Keratinocyte (primary cell): ENCODE measurements at regions not wholly inside any gene's neighbourhood (a gene's known extent, or its start where the extent isn't known, plus 50 kb on each side); places are given as distances from the start of the nearest gene placed in this dataset.

Source experiments
- DNase-seq: peaks from one replicate; pipeline ENCODE4 v3.0.0-alpha.2; 2011; ENCODE audit warnings: low read depth, missing footprints, low spot score
- FAIRE-seq: peaks from 2 replicates; lab custom pipeline; 2011; peaks lifted over from hg19 to GRCh38; lab: Jason Lieb, UNC
- H2AFZ ChIP-seq: 2 replicates; pipeline ENCODE4 v1.6.0; 2012; ENCODE audit warnings: low read length, control low read depth, inconsistent platforms; ENCODE audit not compliant: control insufficient read depth
- H3K27ac ChIP-seq: 2 replicates; pipeline ENCODE4 v1.5.1; 2011; ENCODE audit warnings: low read length; ENCODE audit not compliant: control insufficient read depth, insufficient read depth
- H3K27me3 ChIP-seq: 3 replicates; pipeline ENCODE4 v1.6.0; 2011; ENCODE audit warnings: low read length; ENCODE audit not compliant: control insufficient read depth, insufficient read depth; ENCODE audit errors: extremely low read depth
- H3K36me3 ChIP-seq, 2 experiments: 2 replicates in 1 of 2; 3 replicates in 1 of 2; pipeline ENCODE4 v1.5.1; 2011; ENCODE audit warnings: low read length in 2 of 2, mild to moderate bottlenecking in 1 of 2; ENCODE audit not compliant: control insufficient read depth in 2 of 2, insufficient read depth in 2 of 2; ENCODE audit errors: extremely low read depth in 1 of 2
- H3K4me1 ChIP-seq: 3 replicates; pipeline ENCODE4 v1.5.1; 2011; ENCODE audit warnings: low read length; ENCODE audit not compliant: control insufficient read depth, insufficient read depth; ENCODE audit errors: extremely low read depth
- H3K4me2 ChIP-seq: 3 replicates; pipeline ENCODE4 v1.6.0; 2011; ENCODE audit warnings: low read depth, low read length; ENCODE audit not compliant: control insufficient read depth, insufficient read depth; ENCODE audit errors: extremely low read depth
- H3K4me3 ChIP-seq, 3 experiments: fragments of 200-600 bp in 1 of 3; sonication (generic) in 1 of 3; 2 replicates in 2 of 3; 3 replicates in 1 of 3; pipeline ENCODE4 v1.5.1; 2011 to 2016; ENCODE audit warnings: low read length in 3 of 3, mild to moderate bottlenecking in 3 of 3, control low read depth in 2 of 3, inconsistent platforms in 1 of 3, low read depth in 1 of 3, mixed read lengths in 1 of 3, mixed run types in 1 of 3, moderate library complexity in 1 of 3; ENCODE audit not compliant: control insufficient read depth in 2 of 3, insufficient read depth in 2 of 3; ENCODE audit errors: extremely low read depth in 1 of 3
- H3K79me2 ChIP-seq: 2 replicates; pipeline ENCODE4 v1.6.0; 2012; ENCODE audit warnings: low read length; ENCODE audit not compliant: control insufficient read depth, insufficient read depth
- H3K9ac ChIP-seq: 3 replicates; pipeline ENCODE4 v1.6.0; 2011; ENCODE audit warnings: low read length; ENCODE audit not compliant: control insufficient read depth, insufficient read depth; ENCODE audit errors: extremely low read depth
- H3K9me1 ChIP-seq: 3 replicates; pipeline ENCODE4 v1.6.0; 2011; ENCODE audit warnings: low read length; ENCODE audit not compliant: control insufficient read depth, insufficient read depth; ENCODE audit errors: extremely low read depth
- H3K9me3 ChIP-seq: 2 replicates; pipeline ENCODE4 v1.5.1; 2012; ENCODE audit warnings: low read depth, low read length; ENCODE audit not compliant: control insufficient read depth
- H4K20me1 ChIP-seq: 3 replicates; pipeline ENCODE4 v1.6.0; 2011; ENCODE audit warnings: low read length; ENCODE audit not compliant: control insufficient read depth, insufficient read depth; ENCODE audit errors: extremely low read depth
- EZH2 ChIP-seq: IDR thresholded peaks from one replicate; pipeline ENCODE4 v1.6.1; 2012; ENCODE audit warnings: inconsistent platforms, mild to moderate bottlenecking, low read length, moderate library complexity
- dilution Hi-C: fragments of 300-500 bp; cut with MboI; formaldehyde crosslinking; loops from one replicate; pipeline ENCODE4 v1.7.0; 2020; ENCODE audit warnings: low sequenced_read_pairs; ENCODE audit not compliant: extremely low pct_ligation_motif_present
- TF ChIP-seq, protein P1 (sequence below), 3 experiments: IDR thresholded peaks in 1 of 3; conservative IDR thresholded peaks in 1 of 3; optimal IDR thresholded peaks in 1 of 3; 2 replicates in 2 of 3; 3 replicates in 1 of 3; pipeline versions ENCODE3 to v1.5.1; 2011; ENCODE audit warnings: low read length in 3 of 3, mild to moderate bottlenecking in 3 of 3, moderate library complexity in 2 of 3, control low read depth in 1 of 3, inconsistent platforms in 1 of 3; ENCODE audit not compliant: insufficient read depth in 2 of 3; ENCODE audit errors: extremely low read depth in 1 of 3

DNA sequence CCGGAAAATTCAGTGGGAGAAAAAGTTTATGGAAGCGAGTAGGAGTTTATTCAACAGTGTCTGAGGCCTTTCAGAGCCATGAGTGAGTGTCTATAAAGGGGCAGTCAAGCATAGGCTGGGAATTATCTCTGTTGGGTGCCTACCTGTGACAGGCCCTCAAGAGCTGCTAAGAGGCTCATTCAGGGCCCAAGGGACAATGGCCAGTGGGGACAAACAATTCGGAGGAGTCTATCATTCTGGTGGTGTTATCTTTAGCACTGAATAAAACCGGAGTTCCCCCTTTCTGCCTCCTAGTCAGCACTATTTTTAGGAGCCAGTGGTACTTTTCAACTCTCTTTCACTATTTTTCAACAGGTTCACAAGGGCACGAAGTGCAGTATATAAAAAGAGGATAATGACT is 89.5 kb upstream of the HTATIP2 start:
- H3K79me2 ChIP-seq = no peaks in the 10 kb centered on the region

DNA sequence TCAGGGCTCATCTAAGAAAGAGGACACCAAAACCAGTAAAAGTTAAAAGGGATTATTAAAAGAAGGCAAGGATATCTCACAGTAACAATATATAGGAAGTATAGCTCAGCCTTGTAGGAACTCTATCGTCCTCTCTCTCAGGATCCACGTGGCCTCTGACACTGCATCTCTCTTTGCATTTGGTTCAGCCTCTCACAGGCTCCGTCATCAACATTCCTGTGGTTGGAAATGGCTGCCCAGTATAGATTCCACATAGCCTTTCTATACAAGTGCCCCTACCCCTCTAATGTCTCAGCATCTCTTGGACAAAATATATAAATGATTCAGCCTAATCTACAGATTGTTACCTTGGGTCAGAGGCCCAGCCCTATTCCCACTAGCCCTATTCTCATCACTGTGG is 101.3 kb upstream of the DBX1 start:
- H3K4me1 ChIP-seq = no peaks in the 10 kb centered on the region
- dilution Hi-C loops = no loop called here
- no peak overlapping the region for H3K4me2 ChIP-seq
- H3K4me3 ChIP-seq = no peak overlapping the region
- H4K20me1 ChIP-seq = no peaks in the 10 kb centered on the region
- H2AFZ ChIP-seq = no peak overlapping the region
- DNase-seq (no peak), FAIRE-seq (no peak)
- H3K79me2 ChIP-seq = no peaks in the 10 kb centered on the region
- no peaks in the 10 kb centered on the region for H3K36me3 ChIP-seq
- no peak for TF ChIP-seq EZH2
- TF ChIP-seq, protein P1, sequence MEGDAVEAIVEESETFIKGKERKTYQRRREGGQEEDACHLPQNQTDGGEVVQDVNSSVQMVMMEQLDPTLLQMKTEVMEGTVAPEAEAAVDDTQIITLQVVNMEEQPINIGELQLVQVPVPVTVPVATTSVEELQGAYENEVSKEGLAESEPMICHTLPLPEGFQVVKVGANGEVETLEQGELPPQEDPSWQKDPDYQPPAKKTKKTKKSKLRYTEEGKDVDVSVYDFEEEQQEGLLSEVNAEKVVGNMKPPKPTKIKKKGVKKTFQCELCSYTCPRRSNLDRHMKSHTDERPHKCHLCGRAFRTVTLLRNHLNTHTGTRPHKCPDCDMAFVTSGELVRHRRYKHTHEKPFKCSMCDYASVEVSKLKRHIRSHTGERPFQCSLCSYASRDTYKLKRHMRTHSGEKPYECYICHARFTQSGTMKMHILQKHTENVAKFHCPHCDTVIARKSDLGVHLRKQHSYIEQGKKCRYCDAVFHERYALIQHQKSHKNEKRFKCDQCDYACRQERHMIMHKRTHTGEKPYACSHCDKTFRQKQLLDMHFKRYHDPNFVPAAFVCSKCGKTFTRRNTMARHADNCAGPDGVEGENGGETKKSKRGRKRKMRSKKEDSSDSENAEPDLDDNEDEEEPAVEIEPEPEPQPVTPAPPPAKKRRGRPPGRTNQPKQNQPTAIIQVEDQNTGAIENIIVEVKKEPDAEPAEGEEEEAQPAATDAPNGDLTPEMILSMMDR (optimal IDR thresholded peaks at IDR 0.05 in 1 of 3, IDR thresholded peaks at IDR 0.05 in 1 of 3, conservative IDR thresholded peaks at IDR 0.05 in 1 of 3; ENCODE audit: extremely low read depth in 1 of 3, insufficient read depth in 2 of 3, low read length in 3 of 3) = no peak
- H3K27ac ChIP-seq = no peak overlapping the region
- no peak overlapping the region for H3K9ac ChIP-seq
- H3K9me1 ChIP-seq = no peaks in the 10 kb centered on the region
- H3K9me3 ChIP-seq = no peaks in the 10 kb centered on the region
- H3K27me3 ChIP-seq = no peaks in the 10 kb centered on the region

More for the DNA sequence above, 89.5 kb upstream of the HTATIP2 start:
- peaks cover 4% of the 10 kb centered on the region for H3K27me3 ChIP-seq
- no peaks in the 10 kb centered on the region for H4K20me1 ChIP-seq
- no peak overlapping the region for H2AFZ ChIP-seq
- dilution Hi-C loops = no loop called here
- H3K36me3 ChIP-seq = no peaks in the 10 kb centered on the region
- FAIRE-seq (no peak), DNase-seq (no peak)
- no peaks in the 10 kb centered on the region for H3K9me1 ChIP-seq
- H3K27ac ChIP-seq = no peak overlapping the region
- TF ChIP-seq, protein P1 (optimal IDR thresholded peaks at IDR 0.05 in 1 of 3, IDR thresholded peaks at IDR 0.05 in 1 of 3, conservative IDR thresholded peaks at IDR 0.05 in 1 of 3; ENCODE audit: extremely low read depth in 1 of 3, insufficient read depth in 2 of 3, low read length in 3 of 3) = no peak
- TF ChIP-seq EZH2 = no peak
- no peak overlapping the region for H3K4me2 ChIP-seq
- H3K9me3 ChIP-seq = no peaks in the 10 kb centered on the region
- no peak overlapping the region for H3K9ac ChIP-seq
- no peak overlapping the region for H3K4me3 ChIP-seq
- no peaks in the 10 kb centered on the region for H3K4me1 ChIP-seq
